Naive thymus-derived CD4-positive, alpha-beta T cell (primary cell): ENCODE measurements at regions not wholly inside any gene's neighbourhood (a gene's known extent, or its start where the extent isn't known, plus 50 kb on each side); places are given as distances from the start of the nearest gene placed in this dataset.

ENCODE experiments used
- ATAC-seq: fragments of 150-1000 bp; cut with Tn5 transposase; 2 replicates; pipeline ENCODE4 v1.10.0; 2021; ENCODE audit warnings: mild to moderate bottlenecking, moderate library complexity
- CTCF ChIA-PET: fragments of 350-600 bp; sonication (Branson Sonifier 250); formaldehyde crosslinking; loops from one replicate; lab custom pipeline; 2021; ENCODE audit warnings: antibody characterized with exemption; lab: Charles Lee
- POLR2A ChIA-PET: fragments of 350-600 bp; sonication (Branson Sonifier 250); formaldehyde crosslinking; loops from one replicate; lab custom pipeline; 2021; ENCODE audit warnings: antibody characterized with exemption, inconsistent platforms; lab: Charles Lee
- DNase-seq, 9 donors: peaks; one replicate each; pipeline versions ENCODE4 v3.0.0 to v3.0.0-alpha.2; 2020 to 2022; ENCODE audit warnings: mixed read lengths in 1 of 9
- H3K27ac ChIP-seq: one replicate; pipeline ENCODE4 v1.7.0; 2013; ENCODE audit warnings: mild to moderate bottlenecking, low read depth, low read length, moderate library complexity
- H3K27me3 ChIP-seq, 2 donors: one replicate each; pipeline ENCODE4 v1.7.0; 2013; ENCODE audit warnings: low read length in 2 of 2, mild to moderate bottlenecking in 2 of 2, moderate library complexity in 2 of 2; ENCODE audit not compliant: control insufficient read depth in 2 of 2, insufficient read depth in 2 of 2
- H3K36me3 ChIP-seq, 3 experiments: 1 replicate in 2 of 3; 2 replicates in 1 of 3; pipeline ENCODE4 v1.7.0; 2013; ENCODE audit warnings: low read length in 3 of 3, mild to moderate bottlenecking in 3 of 3, moderate library complexity in 1 of 3; ENCODE audit not compliant: insufficient read depth in 3 of 3, control insufficient read depth in 2 of 3
- H3K4me1 ChIP-seq, 2 donors: one replicate each; pipeline ENCODE4 v1.7.0; 2013; ENCODE audit warnings: low read length in 2 of 2, mild to moderate bottlenecking in 2 of 2, moderate library complexity in 1 of 2; ENCODE audit not compliant: control insufficient read depth in 2 of 2, insufficient read depth in 2 of 2
- H3K4me3 ChIP-seq: 2 replicates; pipeline ENCODE4 v1.7.0; 2013; ENCODE audit warnings: mild to moderate bottlenecking, low read length
- H3K9me3 ChIP-seq, 3 experiments: 1 replicate in 2 of 3; 2 replicates in 1 of 3; pipeline ENCODE4 v1.7.0; 2013; ENCODE audit warnings: low read length in 3 of 3; ENCODE audit not compliant: control insufficient read depth in 2 of 3
- H3K27ac Mint-ChIP-seq, 9 donors: one replicate each; pipeline ENCODE4 v1.8.0; 2020 to 2022; ENCODE audit warnings: mixed read lengths in 9 of 9, mild to moderate bottlenecking in 8 of 9, moderate library complexity in 5 of 9, inconsistent platforms in 2 of 9
- H3K27me3 Mint-ChIP-seq, 5 donors: one replicate each; pipeline ENCODE4 v1.8.0; 2021 to 2022; ENCODE audit warnings: mixed read lengths in 5 of 5, mild to moderate bottlenecking in 1 of 5
- H3K36me3 Mint-ChIP-seq, 5 donors: one replicate each; pipeline ENCODE4 v1.8.0; 2020 to 2022; ENCODE audit warnings: mixed read lengths in 5 of 5, mild to moderate bottlenecking in 3 of 5, inconsistent platforms in 1 of 5
- H3K4me1 Mint-ChIP-seq, 7 donors: one replicate each; pipeline ENCODE4 v1.8.0; 2020 to 2022; ENCODE audit warnings: mixed read lengths in 7 of 7, mild to moderate bottlenecking in 3 of 7, inconsistent platforms in 1 of 7
- H3K4me3 Mint-ChIP-seq, 10 donors: one replicate each; pipeline ENCODE4 v1.8.0; 2020 to 2022; ENCODE audit warnings: mild to moderate bottlenecking in 10 of 10, mixed read lengths in 10 of 10, moderate library complexity in 6 of 10, inconsistent platforms in 2 of 10
- H3K9me3 Mint-ChIP-seq, 11 donors: one replicate each; pipeline ENCODE4 v1.8.0; 2020 to 2022; ENCODE audit warnings: mixed read lengths in 11 of 11, mild to moderate bottlenecking in 4 of 11, inconsistent platforms in 1 of 11, moderate library complexity in 1 of 11
- intact Hi-C, 2 donors: fragments of 100-400 bp; cut with micrococcal nuclease; formaldehyde crosslinking; loops; one replicate each; pipeline ENCODE4 v1.15.1; 2023

DNA sequence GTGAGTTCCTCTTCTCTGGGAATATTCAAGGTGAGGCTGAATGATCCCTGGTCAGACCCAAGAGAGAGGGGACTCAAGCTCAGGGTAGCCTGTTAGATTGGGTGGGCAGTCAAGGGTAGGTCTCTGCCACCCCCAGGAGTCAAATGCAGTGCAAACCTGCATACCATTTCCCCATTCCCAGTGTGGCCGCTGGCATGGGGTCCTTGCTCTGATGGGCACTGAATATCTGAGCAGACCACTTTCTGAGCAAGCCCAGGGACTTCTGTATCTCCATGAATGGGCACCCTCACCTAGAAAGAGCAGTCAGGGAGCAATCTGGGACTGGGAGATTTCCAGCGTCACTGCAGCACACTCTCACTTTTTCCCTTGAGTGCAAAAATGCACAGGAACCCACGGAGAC is 573.7 kb downstream of the BCL11B start:
- Mint-ChIP-seq H3K36me3 (peaks cover 0 to 11% (median 6%) of the 10 kb centered on the region in 5 donors), H3K27me3 (peaks cover 0 to 3% (median 0%) of the 10 kb centered on the region in 5 donors), H3K9me3 (peaks cover 7 to 25% (median 11%) of the 10 kb centered on the region in 11 donors), H3K4me3 (no peak overlapping the region), H3K27ac (no peak overlapping the region), H3K4me1 (peaks cover 0 to 23% (median 8%) of the 10 kb centered on the region in 7 donors)
- ChIA-PET POLR2A (no interaction called here), CTCF (no interaction called here)
- Histone ChIP-seq H3K4me3 (no peak overlapping the region), H3K27me3 (no peaks in the 10 kb centered on the region), H3K9me3 (peaks cover 0 to 7% (median 5%) of the 10 kb centered on the region in 3 experiments), H3K4me1 (no peaks in the 10 kb centered on the region), H3K36me3 (no peaks in the 10 kb centered on the region), H3K27ac (no peak overlapping the region)
- ATAC-seq: no peak
- intact Hi-C loops: no loop called here
- no peak for DNase-seq

DNA sequence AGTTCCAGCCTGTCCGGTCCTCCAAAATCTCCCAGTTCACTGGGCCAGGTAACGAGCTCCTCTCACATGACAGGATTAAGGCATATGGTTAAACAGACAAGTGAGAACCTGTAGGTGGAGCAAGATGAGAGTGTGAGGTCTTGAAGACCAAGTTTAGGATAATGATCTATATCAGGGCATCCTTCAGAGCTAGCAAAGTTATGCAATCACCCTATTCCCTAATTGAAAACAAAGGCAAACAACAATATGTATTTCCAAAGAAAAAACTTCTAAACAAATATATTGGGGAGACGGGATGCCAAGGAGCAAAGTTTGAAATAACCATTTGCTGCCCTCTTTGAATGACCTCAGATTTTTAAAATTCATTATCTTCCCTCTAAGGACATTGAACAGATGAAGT is 571.2 kb downstream of the BCL11B start:
- H3K27ac Mint-ChIP-seq: peak overlapping the region in 2 of 9 donors; percentile 37 to 69
- no peak overlapping the region for H3K27ac ChIP-seq
- ChIA-PET CTCF (no interaction called here), POLR2A (interaction anchor here (0.6 kb wide), 1 partner anchor 553 kb away, joined by 3 read pairs; no protein-coding TSS in a partner anchor)
- peaks cover 6 to 15% (median 10%) of the 10 kb centered on the region in 11 donors for H3K9me3 Mint-ChIP-seq
- peaks cover 0 to 8% (median 2%) of the 10 kb centered on the region in 5 donors for H3K36me3 Mint-ChIP-seq
- no peaks in the 10 kb centered on the region for H3K36me3 ChIP-seq
- peaks cover 13 to 22% of the 10 kb centered on the region in 2 donors for H3K4me1 ChIP-seq
- H3K27me3 ChIP-seq: no peaks in the 10 kb centered on the region
- DNase-seq (no peak), ATAC-seq (no peak)
- peaks cover 14 to 46% (median 29%) of the 10 kb centered on the region in 7 donors for H3K4me1 Mint-ChIP-seq
- H3K27me3 Mint-ChIP-seq: peaks cover 0 to 3% (median 0%) of the 10 kb centered on the region in 5 donors
- peaks cover 0 to 7% (median 5%) of the 10 kb centered on the region in 3 experiments for H3K9me3 ChIP-seq
- intact Hi-C loops: loop anchor here (10.0 kb wide), 2 partner anchors 564 to 566 kb away; no protein-coding TSS in a partner anchor
- H3K4me3 Mint-ChIP-seq: no peak overlapping the region
- H3K4me3 ChIP-seq: no peak overlapping the region

DNA sequence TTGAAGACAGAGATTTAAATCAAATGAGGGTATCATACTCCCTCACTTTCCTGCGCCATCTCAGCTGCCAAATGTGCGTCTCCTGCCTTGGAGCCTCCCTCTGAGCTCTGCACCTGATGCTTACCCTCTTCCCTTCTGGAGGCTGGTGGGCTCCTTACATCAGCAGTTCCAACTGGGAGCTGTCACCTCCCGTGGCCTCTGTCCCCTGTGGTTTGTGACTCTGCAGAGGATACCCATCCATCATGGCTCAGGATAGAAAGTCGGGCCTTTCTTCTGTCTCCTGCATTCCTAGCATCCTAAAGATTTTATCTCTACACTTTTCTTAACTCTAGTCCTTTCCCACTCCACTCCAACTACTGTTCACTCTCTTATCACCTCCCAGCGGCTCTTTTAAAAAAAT is 570.6 kb downstream of the BCL11B start:
- Histone ChIP-seq H3K27me3 (no peaks in the 10 kb centered on the region), H3K27ac (no peak overlapping the region), H3K9me3 (peaks cover 0 to 7% (median 5%) of the 10 kb centered on the region in 3 experiments), H3K4me3 (no peak overlapping the region), H3K36me3 (no peaks in the 10 kb centered on the region), H3K4me1 (peaks cover 17 to 22% of the 10 kb centered on the region in 2 donors)
- ATAC-seq (no peak), DNase-seq (no peak)
- Mint-ChIP-seq H3K36me3 (peaks cover 0 to 8% (median 0%) of the 10 kb centered on the region in 5 donors), H3K27ac (peak overlapping the region in 3 of 9 donors; percentile 23 to 80 (median 32)), H3K27me3 (peaks cover 0 to 3% (median 0%) of the 10 kb centered on the region in 5 donors), H3K4me1 (peaks cover 14 to 47% (median 31%) of the 10 kb centered on the region in 7 donors), H3K9me3 (peaks cover 4 to 11% (median 7%) of the 10 kb centered on the region in 11 donors), H3K4me3 (no peak overlapping the region)
- intact Hi-C loops: loop anchor here (10.0 kb wide), 2 partner anchors 563 to 567 kb away; no protein-coding TSS in a partner anchor
- CTCF ChIA-PET: interaction anchor here (1.2 kb wide), 1 partner anchor 9 kb away, joined by 3 read pairs; no protein-coding TSS in a partner anchor
- POLR2A ChIA-PET: no interaction called here

DNA sequence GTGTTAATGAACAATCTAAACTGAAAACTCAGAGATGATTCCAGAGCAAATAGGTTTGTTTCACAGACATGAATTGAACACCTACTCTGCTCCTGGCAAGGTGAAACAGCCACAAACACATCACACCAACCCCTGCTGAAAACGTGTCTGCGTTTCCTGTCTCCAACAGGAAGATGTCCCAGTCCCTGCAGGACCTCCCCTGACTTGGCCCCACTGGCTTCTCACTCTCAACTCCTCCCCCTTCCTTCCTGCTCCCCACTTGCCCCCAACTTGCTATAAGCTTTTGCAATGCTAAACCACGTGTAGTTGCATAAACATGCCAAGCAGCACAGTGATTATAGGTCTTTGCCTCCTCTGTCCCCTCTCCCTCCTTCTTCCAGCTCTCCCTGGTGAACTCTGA is 567.6 kb downstream of the BCL11B start:
- Histone ChIP-seq H3K4me3 (no peak overlapping the region), H3K27me3 (no peaks in the 10 kb centered on the region), H3K27ac (no peak overlapping the region), H3K4me1 (peaks cover 17 to 27% of the 10 kb centered on the region in 2 donors), H3K9me3 (no peaks in the 10 kb centered on the region), H3K36me3 (no peaks in the 10 kb centered on the region)
- ChIA-PET POLR2A (no interaction called here), CTCF (no interaction called here)
- H3K4me1 Mint-ChIP-seq: peaks cover 17 to 63% (median 35%) of the 10 kb centered on the region in 7 donors
- H3K27me3 Mint-ChIP-seq: peaks cover 0 to 2% (median 0%) of the 10 kb centered on the region in 5 donors
- H3K36me3 Mint-ChIP-seq: no peaks in the 10 kb centered on the region
- H3K9me3 Mint-ChIP-seq: peaks cover 0 to 5% (median 0%) of the 10 kb centered on the region in 11 donors
- H3K27ac Mint-ChIP-seq: peak overlapping the region in 8 of 9 donors; percentile 1 to 78 (median 53)
- peak overlapping the region; percentile 7 to 75 (median 46) for H3K4me3 Mint-ChIP-seq
- peak; percentile 79 for ATAC-seq
- DNase-seq: peak in 7 of 9 donors; percentile 26 to 62 (median 53)
- intact Hi-C loops: loop anchor here (10.0 kb wide), 2 partner anchors 560 to 570 kb away; no protein-coding TSS in a partner anchor

DNA sequence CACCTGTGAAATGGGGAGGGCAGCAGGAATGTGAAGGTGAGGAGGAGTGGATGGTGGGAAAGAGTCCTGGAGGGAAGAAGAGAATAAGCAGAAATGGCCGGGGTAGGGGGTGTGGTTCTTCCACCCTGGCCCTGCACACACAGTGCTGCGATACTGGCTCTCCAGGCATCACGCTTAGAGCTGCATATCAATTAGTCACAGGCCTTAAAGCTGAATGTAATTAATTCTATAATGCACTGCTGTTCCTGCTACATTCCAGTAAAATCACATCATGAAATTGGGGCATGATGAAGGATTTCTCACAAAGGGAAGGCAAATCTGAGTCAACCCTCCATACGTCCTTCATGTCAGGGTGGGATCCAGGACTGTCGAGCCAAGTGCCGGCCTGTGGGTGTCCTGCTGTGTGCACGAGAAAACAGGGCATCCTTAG is 566.1 kb downstream of the BCL11B start:
- Histone ChIP-seq H3K27ac (no peak overlapping the region), H3K4me3 (no peak overlapping the region), H3K9me3 (no peaks in the 10 kb centered on the region), H3K36me3 (no peaks in the 10 kb centered on the region), H3K4me1 (peaks cover 17 to 27% of the 10 kb centered on the region in 2 donors), H3K27me3 (no peaks in the 10 kb centered on the region)
- H3K27ac Mint-ChIP-seq: peak overlapping the region in 4 of 9 donors; percentile 11 to 82 (median 43)
- H3K4me3 Mint-ChIP-seq: no peak overlapping the region
- no peaks in the 10 kb centered on the region for H3K36me3 Mint-ChIP-seq
- POLR2A ChIA-PET: no interaction called here
- DNase-seq: no peak
- peaks cover 0 to 5% (median 0%) of the 10 kb centered on the region in 11 donors for H3K9me3 Mint-ChIP-seq
- CTCF ChIA-PET: no interaction called here
- peaks cover 22 to 65% (median 40%) of the 10 kb centered on the region in 7 donors for H3K4me1 Mint-ChIP-seq
- no peak for ATAC-seq
- peaks cover 0 to 2% (median 0%) of the 10 kb centered on the region in 5 donors for H3K27me3 Mint-ChIP-seq
- intact Hi-C loops: loop anchor here (10.0 kb wide), 2 partner anchors 559 to 571 kb away; no protein-coding TSS in a partner anchor

DNA sequence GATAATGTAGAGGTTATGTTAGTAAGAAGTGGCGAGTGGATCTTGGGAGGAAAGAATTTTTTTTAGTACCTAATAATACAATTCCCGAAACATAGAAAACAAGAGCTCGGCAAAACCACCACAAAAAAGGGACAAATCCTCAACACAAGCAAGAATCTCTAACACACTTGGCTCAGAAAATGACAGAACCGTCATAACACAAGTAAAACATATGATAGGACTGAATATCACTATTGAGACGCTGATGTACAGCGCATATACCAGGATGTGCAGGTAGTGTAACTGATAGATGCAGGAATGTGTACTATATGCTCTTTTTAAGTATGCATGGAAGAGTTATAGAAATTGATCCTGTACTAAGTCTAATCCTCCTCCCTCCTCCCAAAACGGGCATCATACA is 564.5 kb downstream of the BCL11B start:
- no peaks in the 10 kb centered on the region for H3K9me3 ChIP-seq
- Mint-ChIP-seq H3K4me1 (peaks cover 27 to 64% (median 50%) of the 10 kb centered on the region in 7 donors), H3K4me3 (no peak overlapping the region), H3K27me3 (peaks cover 0 to 2% (median 0%) of the 10 kb centered on the region in 5 donors), H3K27ac (peak overlapping the region in 1 of 9 donors; percentile 0), H3K9me3 (no peaks in the 10 kb centered on the region), H3K36me3 (no peaks in the 10 kb centered on the region)
- H3K27ac ChIP-seq: no peak overlapping the region
- no peaks in the 10 kb centered on the region for H3K27me3 ChIP-seq
- H3K36me3 ChIP-seq: no peaks in the 10 kb centered on the region
- no peak for ATAC-seq
- H3K4me3 ChIP-seq: no peak overlapping the region
- ChIA-PET CTCF (no interaction called here), POLR2A (interaction anchor here (0.6 kb wide), 1 partner anchor 552 kb away, joined by 3 read pairs; no protein-coding TSS in a partner anchor)
- intact Hi-C loops: loop anchor here (10.0 kb wide), 2 partner anchors 557 to 573 kb away; no protein-coding TSS in a partner anchor
- peaks cover 17 to 33% of the 10 kb centered on the region in 2 donors for H3K4me1 ChIP-seq
- no peak for DNase-seq
